Neural cell (in vitro differentiated cells): ENCODE measurements at regions not wholly inside any gene's neighbourhood (a gene's known extent, or its start where the extent isn't known, plus 50 kb on each side); places are given as distances from the start of the nearest gene placed in this dataset.

Experiments used
- H2AFZ ChIP-seq: fragments of 200-600, 300-800 bp; sonication (generic), shearing (Covaris generic); 2 replicates; pipeline ENCODE4 v1.6.0; 2014; ENCODE audit warnings: low read depth, mild to moderate bottlenecking, antibody characterized with exemption, low read length, moderate library complexity
- H3F3A ChIP-seq: fragments of 200-600 bp; shearing (Covaris generic); 2 replicates; pipeline ENCODE4 v1.6.1; 2016; ENCODE audit warnings: mild to moderate bottlenecking, moderate library complexity, mixed read lengths, antibody characterized with exemption, low read length; ENCODE audit not compliant: insufficient read depth, poor library complexity, severe bottlenecking
- H3K27ac ChIP-seq: fragments of 200-600, 300-800 bp; sonication (generic), shearing (Covaris generic); 2 replicates; pipeline ENCODE4 v1.5.1; 2014; ENCODE audit warnings: mild to moderate bottlenecking, low read length, moderate library complexity
- H3K27me3 ChIP-seq: fragments of 300-800, 200-600 bp; sonication (generic), shearing (Covaris generic); 2 replicates; pipeline ENCODE4 v1.6.0; 2014; ENCODE audit warnings: mild to moderate bottlenecking, low read depth, low read length, moderate library complexity; ENCODE audit not compliant: insufficient read depth
- H3K36me3 ChIP-seq: fragments of 300-800, 200-600 bp; sonication (generic), shearing (Covaris generic); 2 replicates; pipeline ENCODE4 v1.5.1; 2014; ENCODE audit warnings: mild to moderate bottlenecking, antibody characterized with exemption, low read length, moderate library complexity; ENCODE audit not compliant: insufficient read depth
- H3K4me2 ChIP-seq: fragments of 300-800, 200-600 bp; sonication (generic), shearing (Covaris generic); 2 replicates; pipeline ENCODE4 v1.6.0; 2014; ENCODE audit warnings: mild to moderate bottlenecking, low read length
- H3K4me3 ChIP-seq: fragments of 300-800, 200-600 bp; sonication (generic), shearing (Covaris generic); 2 replicates; pipeline ENCODE4 v1.5.1; 2014; ENCODE audit warnings: mild to moderate bottlenecking, low read length, moderate library complexity
- H3K79me2 ChIP-seq: fragments of 200-600 bp; shearing (Covaris generic); replicated peaks from 2 replicates; pipeline ENCODE4 v1.6.0; 2014; ENCODE audit warnings: mild to moderate bottlenecking, low read length, moderate library complexity; ENCODE audit not compliant: insufficient read depth
- H3K9ac ChIP-seq: fragments of 300-800, 200-600 bp; sonication (generic), shearing (Covaris generic); 2 replicates; pipeline ENCODE4 v1.6.1; 2016; ENCODE audit warnings: mild to moderate bottlenecking, low read length, mixed read lengths
- H3K9me2 ChIP-seq: fragments of 200-600 bp; shearing (Covaris generic); 2 replicates; pipeline ENCODE4 v1.6.1; 2016; ENCODE audit warnings: mild to moderate bottlenecking, low read length, mixed read lengths; ENCODE audit not compliant: insufficient read depth
- H3K9me3 ChIP-seq: fragments of 200-600, 300-800 bp; sonication (generic), shearing (Covaris generic); 2 replicates; pipeline ENCODE4 v1.6.1; 2016; ENCODE audit warnings: mild to moderate bottlenecking, mixed run types, low read length, moderate library complexity, mixed read lengths
- H4K20me1 ChIP-seq: fragments of 200-600 bp; shearing (Covaris generic); 2 replicates; pipeline ENCODE4 v1.6.1; 2016; ENCODE audit warnings: mild to moderate bottlenecking, mixed run types; ENCODE audit not compliant: insufficient read depth
- EP300 ChIP-seq: fragments of 450-650 bp; conservative IDR thresholded peaks from 2 replicates; pipeline ENCODE4 v1.6.1; 2014; ENCODE audit warnings: antibody characterized with exemption, mild to moderate bottlenecking, moderate library complexity; ENCODE audit not compliant: poor library complexity, severe bottlenecking
- EZH2 ChIP-seq: fragments of 200-600, 300-800 bp; shearing (Covaris generic), sonication (generic); IDR thresholded peaks from 2 replicates; pipeline ENCODE4 v1.6.1; 2014; ENCODE audit warnings: antibody characterized with exemption, low read length, borderline replicate concordance, mild to moderate bottlenecking; ENCODE audit not compliant: insufficient read depth, poor library complexity, severe bottlenecking
- MXI1 ChIP-seq: fragments of 450-650 bp; conservative IDR thresholded peaks from 2 replicates; pipeline ENCODE4 v1.6.1; 2014; ENCODE audit warnings: antibody characterized with exemption, mild to moderate bottlenecking; ENCODE audit not compliant: poor library complexity, severe bottlenecking
- POLR2AphosphoS5 ChIP-seq: IDR thresholded peaks from 2 replicates; pipeline ENCODE4 v1.6.1; 2012
- RAD21 ChIP-seq: fragments of 450-650 bp; conservative IDR thresholded peaks from 2 replicates; pipeline ENCODE4 v1.6.1; 2014; ENCODE audit warnings: antibody characterized with exemption, mild to moderate bottlenecking, moderate library complexity
- SMC3 ChIP-seq: fragments of 450-650 bp; conservative IDR thresholded peaks from 2 replicates; pipeline ENCODE4 v1.6.1; 2014; ENCODE audit warnings: antibody characterized with exemption, mild to moderate bottlenecking, moderate library complexity; ENCODE audit not compliant: poor library complexity
- TAF1 ChIP-seq: IDR thresholded peaks from 2 replicates; pipeline ENCODE4 v1.6.1; 2012; ENCODE audit warnings: low read depth
- TF ChIP-seq, protein P1 (sequence below): IDR thresholded peaks from 2 replicates; pipeline ENCODE4 v1.6.1; 2012; ENCODE audit warnings: borderline replicate concordance
- TF ChIP-seq, protein P2 (sequence below): fragments of 450-650 bp; IDR thresholded peaks from 2 replicates; pipeline ENCODE4 v1.5.1; 2014; ENCODE audit warnings: antibody characterized with exemption, mild to moderate bottlenecking, moderate library complexity; ENCODE audit not compliant: poor library complexity, severe bottlenecking

GRCh38 chr20:22093122-22093521 is 387.7 kb downstream of the PAX1 start:
- no peak for TF ChIP-seq SMC3
- no peak for TF ChIP-seq TAF1
- no peak for TF ChIP-seq EP300
- no peak for TF ChIP-seq MXI1
- TF ChIP-seq, protein P1, sequence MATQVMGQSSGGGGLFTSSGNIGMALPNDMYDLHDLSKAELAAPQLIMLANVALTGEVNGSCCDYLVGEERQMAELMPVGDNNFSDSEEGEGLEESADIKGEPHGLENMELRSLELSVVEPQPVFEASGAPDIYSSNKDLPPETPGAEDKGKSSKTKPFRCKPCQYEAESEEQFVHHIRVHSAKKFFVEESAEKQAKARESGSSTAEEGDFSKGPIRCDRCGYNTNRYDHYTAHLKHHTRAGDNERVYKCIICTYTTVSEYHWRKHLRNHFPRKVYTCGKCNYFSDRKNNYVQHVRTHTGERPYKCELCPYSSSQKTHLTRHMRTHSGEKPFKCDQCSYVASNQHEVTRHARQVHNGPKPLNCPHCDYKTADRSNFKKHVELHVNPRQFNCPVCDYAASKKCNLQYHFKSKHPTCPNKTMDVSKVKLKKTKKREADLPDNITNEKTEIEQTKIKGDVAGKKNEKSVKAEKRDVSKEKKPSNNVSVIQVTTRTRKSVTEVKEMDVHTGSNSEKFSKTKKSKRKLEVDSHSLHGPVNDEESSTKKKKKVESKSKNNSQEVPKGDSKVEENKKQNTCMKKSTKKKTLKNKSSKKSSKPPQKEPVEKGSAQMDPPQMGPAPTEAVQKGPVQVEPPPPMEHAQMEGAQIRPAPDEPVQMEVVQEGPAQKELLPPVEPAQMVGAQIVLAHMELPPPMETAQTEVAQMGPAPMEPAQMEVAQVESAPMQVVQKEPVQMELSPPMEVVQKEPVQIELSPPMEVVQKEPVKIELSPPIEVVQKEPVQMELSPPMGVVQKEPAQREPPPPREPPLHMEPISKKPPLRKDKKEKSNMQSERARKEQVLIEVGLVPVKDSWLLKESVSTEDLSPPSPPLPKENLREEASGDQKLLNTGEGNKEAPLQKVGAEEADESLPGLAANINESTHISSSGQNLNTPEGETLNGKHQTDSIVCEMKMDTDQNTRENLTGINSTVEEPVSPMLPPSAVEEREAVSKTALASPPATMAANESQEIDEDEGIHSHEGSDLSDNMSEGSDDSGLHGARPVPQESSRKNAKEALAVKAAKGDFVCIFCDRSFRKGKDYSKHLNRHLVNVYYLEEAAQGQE, result no peak
- no peak for TF ChIP-seq POLR2AphosphoS5
- TF ChIP-seq, protein P2, sequence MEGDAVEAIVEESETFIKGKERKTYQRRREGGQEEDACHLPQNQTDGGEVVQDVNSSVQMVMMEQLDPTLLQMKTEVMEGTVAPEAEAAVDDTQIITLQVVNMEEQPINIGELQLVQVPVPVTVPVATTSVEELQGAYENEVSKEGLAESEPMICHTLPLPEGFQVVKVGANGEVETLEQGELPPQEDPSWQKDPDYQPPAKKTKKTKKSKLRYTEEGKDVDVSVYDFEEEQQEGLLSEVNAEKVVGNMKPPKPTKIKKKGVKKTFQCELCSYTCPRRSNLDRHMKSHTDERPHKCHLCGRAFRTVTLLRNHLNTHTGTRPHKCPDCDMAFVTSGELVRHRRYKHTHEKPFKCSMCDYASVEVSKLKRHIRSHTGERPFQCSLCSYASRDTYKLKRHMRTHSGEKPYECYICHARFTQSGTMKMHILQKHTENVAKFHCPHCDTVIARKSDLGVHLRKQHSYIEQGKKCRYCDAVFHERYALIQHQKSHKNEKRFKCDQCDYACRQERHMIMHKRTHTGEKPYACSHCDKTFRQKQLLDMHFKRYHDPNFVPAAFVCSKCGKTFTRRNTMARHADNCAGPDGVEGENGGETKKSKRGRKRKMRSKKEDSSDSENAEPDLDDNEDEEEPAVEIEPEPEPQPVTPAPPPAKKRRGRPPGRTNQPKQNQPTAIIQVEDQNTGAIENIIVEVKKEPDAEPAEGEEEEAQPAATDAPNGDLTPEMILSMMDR, result no peak
- no peak for TF ChIP-seq RAD21
- no peak for TF ChIP-seq EZH2
- Histone ChIP-seq H3K27ac (no peak overlapping the region), H3K4me3 (no peak overlapping the region), H4K20me1 (no peaks in the 10 kb centered on the region), H3K27me3 (no peaks in the 10 kb centered on the region), H3K9ac (no peak overlapping the region), H3K4me2 (no peak overlapping the region), H2AFZ (no peak overlapping the region), H3K79me2 (no peaks in the 10 kb centered on the region), H3F3A (no peaks in the 10 kb centered on the region), H3K9me3 (peaks cover 3% of the 10 kb centered on the region), H3K9me2 (no peaks in the 10 kb centered on the region), H3K36me3 (no peaks in the 10 kb centered on the region)

- TF ChIP-seq MXI1 (no peak), EZH2 (no peak), SMC3 (no peak), TAF1 (no peak), EP300 (no peak), POLR2AphosphoS5 (no peak), RAD21 (no peak)
- TF ChIP-seq, protein P2, result no peak
- TF ChIP-seq, protein P1, result no peak
- H2AFZ ChIP-seq, result no peak overlapping the region
- peaks cover 3% of the 10 kb centered on the region for H3K9me3 ChIP-seq
- H3F3A ChIP-seq, result no peaks in the 10 kb centered on the region
- H3K27me3 ChIP-seq, result no peaks in the 10 kb centered on the region
- H3K27ac ChIP-seq, result no peak overlapping the region
- H4K20me1 ChIP-seq, result no peaks in the 10 kb centered on the region
- no peak overlapping the region for H3K9ac ChIP-seq
- H3K79me2 ChIP-seq, result no peaks in the 10 kb centered on the region
- H3K4me2 ChIP-seq, result no peak overlapping the region
- no peaks in the 10 kb centered on the region for H3K36me3 ChIP-seq
- no peaks in the 10 kb centered on the region for H3K9me2 ChIP-seq
- no peak overlapping the region for H3K4me3 ChIP-seq
These were observed 383.4 kb downstream of the PAX1 start for GRCh38 chr20:22088882-22089281.
